Subcutaneous abdominal adipose tissue (tissue), 5 donors: ENCODE measurements at regions not wholly inside any gene's neighbourhood (a gene's known extent, or its start where the extent isn't known, plus 50 kb on each side); places are given as distances from the start of the nearest gene placed in this dataset.

Experiments
- H3K27ac ChIP-seq: one replicate; pipeline ENCODE4 v1.7.0; 2013; ENCODE audit warnings: low read depth, mild to moderate bottlenecking, inconsistent platforms, low read length, moderate library complexity
- H3K27me3 ChIP-seq, 5 donors: one replicate each; pipeline ENCODE4 v1.7.0; 2013; ENCODE audit warnings: low read length in 5 of 5, inconsistent platforms in 1 of 5; ENCODE audit not compliant: control insufficient read depth in 5 of 5, insufficient read depth in 4 of 5
- H3K36me3 ChIP-seq, 5 donors: one replicate each; pipeline ENCODE4 v1.7.0; 2013; ENCODE audit warnings: low read length in 5 of 5; ENCODE audit not compliant: control insufficient read depth in 5 of 5, insufficient read depth in 5 of 5
- H3K4me1 ChIP-seq, 5 donors: one replicate each; pipeline ENCODE4 v1.7.0; 2013; ENCODE audit warnings: low read length in 5 of 5, mild to moderate bottlenecking in 3 of 5, moderate library complexity in 1 of 5; ENCODE audit not compliant: control insufficient read depth in 5 of 5, insufficient read depth in 5 of 5
- H3K4me3 ChIP-seq, 5 donors: one replicate each; pipeline ENCODE4 v1.7.0; 2013; ENCODE audit warnings: low read length in 5 of 5, low read depth in 1 of 5
- H3K9ac ChIP-seq, 5 donors: one replicate each; pipeline ENCODE4 v1.7.0; 2013; ENCODE audit warnings: low read length in 5 of 5, mild to moderate bottlenecking in 4 of 5, moderate library complexity in 3 of 5
- H3K9me3 ChIP-seq, 5 donors: one replicate each; pipeline ENCODE4 v1.7.0; 2013; ENCODE audit warnings: low read length in 5 of 5; ENCODE audit not compliant: control insufficient read depth in 5 of 5
- donor health status: healthy.
- donor health status: healthy.
- donor health status: healthy.
- donor health status: healthy.
- donor health status: healthy.

DNA sequence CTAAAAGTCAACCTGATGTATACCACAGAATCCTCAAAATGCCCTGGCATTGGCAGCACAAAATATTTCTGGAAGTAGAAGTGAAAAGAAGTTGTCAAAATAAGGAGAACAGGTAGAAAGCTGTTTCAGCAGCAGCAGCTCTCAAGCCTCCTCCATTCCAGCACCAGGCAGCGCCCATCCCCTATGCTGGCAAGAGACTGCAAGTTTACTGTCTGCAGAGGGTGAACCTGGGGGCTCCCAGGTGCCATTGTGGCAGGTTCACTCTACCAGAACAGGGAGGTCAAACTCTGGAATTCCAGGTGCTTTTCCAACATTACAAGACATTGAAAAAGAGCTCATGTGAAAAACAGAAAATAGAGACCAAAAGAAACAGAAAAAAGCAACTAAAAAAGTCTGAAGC is 128.8 kb upstream of the CTTNBP2NL start:
- Histone ChIP-seq H3K9ac (no peak overlapping the region), H3K27me3 (no peaks in the 10 kb centered on the region), H3K36me3 (no peaks in the 10 kb centered on the region), H3K4me1 (peaks cover 2 to 42% (median 28%) of the 10 kb centered on the region in 5 donors), H3K9me3 (no peaks in the 10 kb centered on the region), H3K27ac (no peak overlapping the region), H3K4me3 (no peak overlapping the region)

GRCh38 chr1:112267929-112268328 is 128.1 kb upstream of the CTTNBP2NL start:
- Histone ChIP-seq H3K4me3 (no peak overlapping the region), H3K27me3 (no peaks in the 10 kb centered on the region), H3K27ac (no peak overlapping the region), H3K9me3 (no peaks in the 10 kb centered on the region), H3K36me3 (no peaks in the 10 kb centered on the region), H3K9ac (no peak overlapping the region), H3K4me1 (peaks cover 2 to 42% (median 28%) of the 10 kb centered on the region in 5 donors)

- Histone ChIP-seq H3K36me3 (no peaks in the 10 kb centered on the region), H3K4me3 (no peak overlapping the region), H3K27me3 (no peaks in the 10 kb centered on the region), H3K4me1 (peaks cover 2 to 39% (median 28%) of the 10 kb centered on the region in 5 donors), H3K9me3 (no peaks in the 10 kb centered on the region), H3K9ac (no peak overlapping the region), H3K27ac (no peak overlapping the region)
These were observed 127.6 kb upstream of the CTTNBP2NL start for GRCh38 chr1:112268408-112268807.

- no peaks in the 10 kb centered on the region for H3K9me3 ChIP-seq
- H3K4me1 ChIP-seq, result peaks cover 0 to 18% (median 9%) of the 10 kb centered on the region in 5 donors
- no peaks in the 10 kb centered on the region for H3K27me3 ChIP-seq
- no peak overlapping the region for H3K9ac ChIP-seq
- H3K27ac ChIP-seq, result no peak overlapping the region
- H3K36me3 ChIP-seq, result no peaks in the 10 kb centered on the region
- no peak overlapping the region for H3K4me3 ChIP-seq
These were observed 124.7 kb upstream of the CTTNBP2NL start for GRCh38 chr1:112271270-112271669.

GRCh38 chr1:112272101-112272772 is 123.8 kb upstream of the CTTNBP2NL start:
- H3K9me3 ChIP-seq, result no peaks in the 10 kb centered on the region
- H3K4me3 ChIP-seq, result no peak overlapping the region
- H3K27ac ChIP-seq, result no peak overlapping the region
- H3K27me3 ChIP-seq, result no peaks in the 10 kb centered on the region
- no peak overlapping the region for H3K9ac ChIP-seq
- no peaks in the 10 kb centered on the region for H3K36me3 ChIP-seq
- peaks cover 0 to 16% (median 9%) of the 10 kb centered on the region in 5 donors for H3K4me1 ChIP-seq

GRCh38 chr1:112284796-112285195 is 111.2 kb upstream of the CTTNBP2NL start:
- Histone ChIP-seq H3K27ac (no peak overlapping the region), H3K9ac (no peak overlapping the region), H3K27me3 (no peaks in the 10 kb centered on the region), H3K9me3 (no peaks in the 10 kb centered on the region), H3K36me3 (no peaks in the 10 kb centered on the region), H3K4me3 (no peak overlapping the region), H3K4me1 (peaks cover 0 to 5% (median 3%) of the 10 kb centered on the region in 5 donors)

DNA sequence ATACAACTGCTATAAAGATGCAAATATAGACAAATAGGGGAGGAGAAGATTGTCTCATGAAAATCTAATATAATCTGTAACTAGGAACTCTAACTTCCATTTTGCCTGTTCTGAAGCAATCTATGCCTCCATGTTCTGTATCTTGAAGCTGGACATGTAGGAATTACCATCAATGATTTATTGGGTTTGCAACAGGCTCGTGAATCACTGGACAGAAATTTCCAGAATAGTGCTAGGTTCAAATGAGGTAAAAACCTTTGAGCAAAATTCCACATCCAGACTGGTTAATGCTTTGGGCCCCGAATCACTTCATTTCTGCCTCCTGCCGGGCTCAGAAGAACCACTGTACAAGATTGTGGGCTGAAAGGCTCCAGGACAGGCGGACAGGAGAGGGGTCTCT is 110.7 kb upstream of the CTTNBP2NL start:
- no peaks in the 10 kb centered on the region for H3K9me3 ChIP-seq
- H3K27ac ChIP-seq, result no peak overlapping the region
- H3K9ac ChIP-seq, result no peak overlapping the region
- no peaks in the 10 kb centered on the region for H3K36me3 ChIP-seq
- H3K27me3 ChIP-seq, result no peaks in the 10 kb centered on the region
- H3K4me3 ChIP-seq, result no peak overlapping the region
- peaks cover 0 to 5% (median 3%) of the 10 kb centered on the region in 5 donors for H3K4me1 ChIP-seq

DNA sequence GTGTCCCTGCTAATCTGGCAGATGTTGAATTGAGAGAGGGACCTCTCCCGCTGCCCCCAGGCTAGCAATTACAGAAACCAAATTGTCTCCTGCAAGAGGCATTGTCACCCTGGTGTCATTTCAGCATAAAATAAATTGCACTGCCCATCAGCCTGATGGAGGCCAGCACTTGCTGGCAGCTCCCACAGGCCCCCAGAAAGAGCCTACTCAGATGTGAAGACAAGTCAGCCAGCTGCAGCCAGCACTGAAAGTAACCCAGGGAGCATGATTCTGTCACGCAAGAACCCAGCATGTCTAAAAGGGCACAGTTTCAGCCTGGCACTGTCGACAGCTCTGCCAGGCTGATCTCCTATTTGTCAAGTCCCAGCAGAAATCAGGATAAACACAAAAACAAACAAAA is 110.3 kb upstream of the CTTNBP2NL start:
- no peak overlapping the region for H3K9ac ChIP-seq
- no peak overlapping the region for H3K27ac ChIP-seq
- H3K36me3 ChIP-seq, result no peaks in the 10 kb centered on the region
- H3K4me1 ChIP-seq, result peaks cover 0 to 5% (median 3%) of the 10 kb centered on the region in 5 donors
- no peak overlapping the region for H3K4me3 ChIP-seq
- no peaks in the 10 kb centered on the region for H3K27me3 ChIP-seq
- no peaks in the 10 kb centered on the region for H3K9me3 ChIP-seq

DNA sequence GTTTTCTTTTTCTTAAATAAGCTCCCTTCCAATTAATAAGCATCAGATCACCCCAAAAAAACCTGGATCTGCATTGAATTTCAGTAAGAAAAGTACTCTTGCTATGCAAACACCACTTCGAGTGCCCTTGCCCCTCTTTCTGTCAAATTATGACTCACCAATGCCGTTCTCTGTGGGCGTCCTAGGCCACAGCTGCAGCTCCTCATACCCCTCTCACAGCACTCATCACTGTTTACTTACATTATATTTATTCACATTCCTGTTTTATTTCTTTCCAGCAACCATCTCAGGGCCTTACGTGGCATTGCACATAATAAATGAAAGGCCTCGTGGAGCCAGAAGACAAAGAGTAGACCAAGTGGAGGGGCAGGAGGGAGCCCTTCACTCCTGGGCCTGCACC is 99.1 kb upstream of the CTTNBP2NL start:
- Histone ChIP-seq H3K36me3 (no peaks in the 10 kb centered on the region), H3K27me3 (no peaks in the 10 kb centered on the region), H3K9me3 (no peaks in the 10 kb centered on the region), H3K4me1 (peaks cover 0 to 6% (median 0%) of the 10 kb centered on the region in 5 donors), H3K27ac (no peak overlapping the region), H3K4me3 (no peak overlapping the region), H3K9ac (no peak overlapping the region)

- no peak overlapping the region for H3K4me3 ChIP-seq
- no peaks in the 10 kb centered on the region for H3K9me3 ChIP-seq
- no peaks in the 10 kb centered on the region for H3K36me3 ChIP-seq
- no peaks in the 10 kb centered on the region for H3K27me3 ChIP-seq
- peaks cover 0 to 6% (median 0%) of the 10 kb centered on the region in 5 donors for H3K4me1 ChIP-seq
- no peak overlapping the region for H3K9ac ChIP-seq
- no peak overlapping the region for H3K27ac ChIP-seq
These were observed 98.5 kb upstream of the CTTNBP2NL start for GRCh38 chr1:112297536-112297935.
